PC-9 (cell line): ENCODE measurements at regions not wholly inside any gene's neighbourhood (a gene's known extent, or its start where the extent isn't known, plus 50 kb on each side); places are given as distances from the start of the nearest gene placed in this dataset.

ENCODE experiments used
- BruUV-seq: library from RNA; stranded (reverse); fragments of 400-500 nt; replicated peaks from 2 replicates; lab custom pipeline; 2021; lab: Mats Ljungman, UMichigan
- CTCF ChIA-PET: fragments of 300-600 bp; sonication (Branson Sonifier 250); formaldehyde crosslinking; loops from one replicate; lab custom pipeline; 2022; ENCODE audit warnings: antibody characterized with exemption; lab: Charles Lee
- POLR2A ChIA-PET: fragments of 300-600 bp; sonication (Branson Sonifier 250); formaldehyde crosslinking; loops from one replicate; lab custom pipeline; 2022; ENCODE audit warnings: antibody characterized with exemption; ENCODE audit not compliant: unreplicated experiment; lab: Charles Lee
- DNase-seq, 2 experiments: peaks; one replicate each; pipeline versions ENCODE4 v3.0.0 to v3.0.0-alpha.2; 2015 to 2022; ENCODE audit warnings: mixed read lengths in 1 of 2
- H2AFZ ChIP-seq: fragments of 200-600 bp; sonication (generic); 2 replicates; pipeline ENCODE4 v1.8.1; 2017; ENCODE audit warnings: antibody characterized with exemption
- H3F3A ChIP-seq: fragments of 200-600 bp; sonication (generic); 2 replicates; pipeline ENCODE4 v1.8.1; 2017; ENCODE audit warnings: antibody characterized with exemption, mild to moderate bottlenecking, low read depth; ENCODE audit not compliant: insufficient read depth
- H3K27ac ChIP-seq: fragments of 200-600 bp; sonication (generic); 2 replicates; pipeline ENCODE4 v1.6.1; 2016; ENCODE audit warnings: mixed run types
- H3K27me3 ChIP-seq: fragments of 200-600 bp; sonication (generic); 2 replicates; pipeline ENCODE4 v1.6.1; 2016; ENCODE audit warnings: low read depth, mixed run types; ENCODE audit not compliant: insufficient read depth
- H3K36me3 ChIP-seq: fragments of 200-600 bp; sonication (generic); 2 replicates; pipeline ENCODE4 v1.6.1; 2016; ENCODE audit warnings: low read depth, mixed run types
- H3K4me1 ChIP-seq: fragments of 200-600 bp; sonication (generic); replicated peaks from 2 replicates; pipeline ENCODE4 v1.6.1; 2016; ENCODE audit warnings: mixed run types; ENCODE audit not compliant: insufficient read depth
- H3K4me2 ChIP-seq: fragments of 200-600 bp; sonication (generic); 2 replicates; pipeline ENCODE4 v1.6.1; 2017; ENCODE audit warnings: mixed run types
- H3K4me3 ChIP-seq: fragments of 200-600 bp; sonication (generic); 2 replicates; pipeline ENCODE4 v1.6.1; 2016; ENCODE audit warnings: mixed run types
- H3K79me2 ChIP-seq: fragments of 200-600 bp; sonication (generic); 2 replicates; pipeline ENCODE4 v1.6.1; 2017; ENCODE audit warnings: low read depth, mixed run types
- H3K9me2 ChIP-seq: fragments of 200-600 bp; sonication (generic); 2 replicates; pipeline ENCODE4 v1.8.1; 2017; ENCODE audit warnings: mild to moderate bottlenecking; ENCODE audit not compliant: insufficient read depth
- H3K9me3 ChIP-seq: fragments of 200-600 bp; sonication (generic); 2 replicates; pipeline ENCODE4 v1.8.1; 2016; ENCODE audit warnings: low read depth; ENCODE audit not compliant: insufficient read depth
- H4K20me1 ChIP-seq: fragments of 200-600 bp; sonication (generic); 2 replicates; pipeline ENCODE4 v1.8.1; 2017; ENCODE audit not compliant: insufficient read depth
- EZH2 ChIP-seq: fragments of 200-600 bp; sonication (generic); IDR thresholded peaks from 2 replicates; pipeline ENCODE4 v1.8.0; 2017; ENCODE audit warnings: antibody characterized with exemption, low read depth
- intact Hi-C: fragments of 100-400 bp; cut with micrococcal nuclease; formaldehyde crosslinking; loops from one replicate; pipeline ENCODE4 v1.10.0; 2022; ENCODE audit not compliant: unreplicated experiment
- TF ChIP-seq, protein P1 (sequence below): fragments of 200-600 bp; sonication (generic); conservative IDR thresholded peaks from 2 replicates; pipeline ENCODE4 v1.6.1; 2017; ENCODE audit warnings: mixed run types, antibody characterized with exemption, mild to moderate bottlenecking, moderate library complexity

DNA sequence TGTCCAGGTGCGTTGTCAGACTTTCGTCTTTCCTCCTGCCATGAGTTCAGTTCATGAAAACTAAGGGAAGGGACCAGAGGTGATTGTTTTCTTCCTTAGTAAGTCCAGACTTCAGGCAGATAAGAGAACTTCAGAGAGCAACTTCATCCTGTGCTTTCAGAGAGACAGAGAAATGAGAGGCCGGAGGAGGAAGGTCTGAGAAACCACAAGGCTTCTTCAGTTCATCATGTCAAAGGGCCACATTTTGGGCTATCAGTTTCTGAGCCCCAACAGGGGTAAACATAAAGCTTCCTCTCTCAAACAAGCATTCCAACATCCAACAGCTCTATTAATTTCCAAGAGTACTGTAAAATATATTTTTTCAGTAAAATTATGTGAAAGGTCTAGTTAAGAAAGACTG, 668.4 kb upstream of the NRP1 start:
- Histone ChIP-seq H3K9me3 (no peaks in the 10 kb centered on the region), H3K4me2 (no peak overlapping the region), H3K36me3 (no peaks in the 10 kb centered on the region), H3K9me2 (no peaks in the 10 kb centered on the region), H3K79me2 (no peaks in the 10 kb centered on the region), H3K4me1 (no peaks in the 10 kb centered on the region), H3K4me3 (no peak overlapping the region), H3K27ac (no peak overlapping the region), H4K20me1 (no peaks in the 10 kb centered on the region), H3K27me3 (no peaks in the 10 kb centered on the region), H3F3A (no peaks in the 10 kb centered on the region), H2AFZ (no peak overlapping the region)
- no peak for DNase-seq
- no TSS peak for BruUV-seq
- CTCF ChIA-PET: no interaction called here
- POLR2A ChIA-PET: no interaction called here
- intact Hi-C loops: no loop called here
- TF ChIP-seq EZH2: no peak
- TF ChIP-seq, protein P1, sequence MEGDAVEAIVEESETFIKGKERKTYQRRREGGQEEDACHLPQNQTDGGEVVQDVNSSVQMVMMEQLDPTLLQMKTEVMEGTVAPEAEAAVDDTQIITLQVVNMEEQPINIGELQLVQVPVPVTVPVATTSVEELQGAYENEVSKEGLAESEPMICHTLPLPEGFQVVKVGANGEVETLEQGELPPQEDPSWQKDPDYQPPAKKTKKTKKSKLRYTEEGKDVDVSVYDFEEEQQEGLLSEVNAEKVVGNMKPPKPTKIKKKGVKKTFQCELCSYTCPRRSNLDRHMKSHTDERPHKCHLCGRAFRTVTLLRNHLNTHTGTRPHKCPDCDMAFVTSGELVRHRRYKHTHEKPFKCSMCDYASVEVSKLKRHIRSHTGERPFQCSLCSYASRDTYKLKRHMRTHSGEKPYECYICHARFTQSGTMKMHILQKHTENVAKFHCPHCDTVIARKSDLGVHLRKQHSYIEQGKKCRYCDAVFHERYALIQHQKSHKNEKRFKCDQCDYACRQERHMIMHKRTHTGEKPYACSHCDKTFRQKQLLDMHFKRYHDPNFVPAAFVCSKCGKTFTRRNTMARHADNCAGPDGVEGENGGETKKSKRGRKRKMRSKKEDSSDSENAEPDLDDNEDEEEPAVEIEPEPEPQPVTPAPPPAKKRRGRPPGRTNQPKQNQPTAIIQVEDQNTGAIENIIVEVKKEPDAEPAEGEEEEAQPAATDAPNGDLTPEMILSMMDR: no peak

- H3K4me3 ChIP-seq: no peak overlapping the region
- BruUV-seq: no TSS peak
- H3K36me3 ChIP-seq: no peaks in the 10 kb centered on the region
- H2AFZ ChIP-seq: no peak overlapping the region
- H4K20me1 ChIP-seq: no peaks in the 10 kb centered on the region
- H3K9me3 ChIP-seq: no peaks in the 10 kb centered on the region
- no peaks in the 10 kb centered on the region for H3K79me2 ChIP-seq
- DNase-seq: no peak
- no peaks in the 10 kb centered on the region for H3K27me3 ChIP-seq
- ChIA-PET POLR2A (no interaction called here), CTCF (no interaction called here)
- intact Hi-C loops: no loop called here
- no peaks in the 10 kb centered on the region for H3K4me1 ChIP-seq
- TF ChIP-seq EZH2: no peak
- TF ChIP-seq, protein P1: no peak
- no peak overlapping the region for H3K4me2 ChIP-seq
- H3F3A ChIP-seq: no peaks in the 10 kb centered on the region
- no peaks in the 10 kb centered on the region for H3K9me2 ChIP-seq
- H3K27ac ChIP-seq: no peak overlapping the region
Measured at GRCh38 chr10:34001831-34002230, 667.4 kb upstream of the NRP1 start.

DNA sequence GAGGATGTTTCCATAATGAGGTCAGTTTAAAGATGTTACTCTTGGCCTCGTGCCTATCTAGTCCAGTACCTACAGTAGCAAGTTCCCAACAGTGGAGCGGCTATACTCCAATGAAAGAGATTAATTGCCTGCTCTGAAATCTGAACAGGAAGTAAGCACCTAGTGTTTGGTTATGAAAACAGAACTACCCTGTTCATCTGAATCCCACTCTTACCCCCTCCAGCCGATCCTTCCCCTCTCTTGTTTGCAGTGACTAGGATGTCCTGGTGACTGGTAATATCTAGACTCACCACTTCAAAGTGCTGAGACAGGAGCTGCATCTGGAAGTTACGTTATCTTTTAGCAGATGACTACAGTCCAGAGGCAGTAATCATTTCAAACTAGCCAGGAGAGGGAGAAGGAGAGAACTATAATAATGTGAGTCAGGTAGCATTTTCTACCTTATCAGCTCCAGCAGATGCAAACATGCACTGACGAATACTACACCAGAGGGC, 666.7 kb upstream of the NRP1 start:
- no peak overlapping the region for H3K4me2 ChIP-seq
- no peak overlapping the region for H3K4me3 ChIP-seq
- CTCF ChIA-PET: no interaction called here
- no peaks in the 10 kb centered on the region for H3F3A ChIP-seq
- intact Hi-C loops: no loop called here
- DNase-seq: no peak
- POLR2A ChIA-PET: interaction anchor here (0.7 kb wide), 1 partner anchor 49 kb away, joined by 9 read pairs; no protein-coding TSS in a partner anchor
- H3K27ac ChIP-seq: no peak overlapping the region
- no peaks in the 10 kb centered on the region for H3K4me1 ChIP-seq
- H3K79me2 ChIP-seq: no peaks in the 10 kb centered on the region
- H2AFZ ChIP-seq: no peak overlapping the region
- H3K9me2 ChIP-seq: no peaks in the 10 kb centered on the region
- H4K20me1 ChIP-seq: no peaks in the 10 kb centered on the region
- no peak for TF ChIP-seq EZH2
- TF ChIP-seq, protein P1: no peak
- BruUV-seq: no TSS peak
- H3K9me3 ChIP-seq: no peaks in the 10 kb centered on the region
- H3K36me3 ChIP-seq: no peaks in the 10 kb centered on the region
- no peaks in the 10 kb centered on the region for H3K27me3 ChIP-seq
